ENCODE measurements at regions not wholly inside any gene's neighbourhood (a gene's known extent, or its start where the extent isn't known, plus 50 kb on each side); places are given as distances from the start of the nearest gene placed in this dataset.

DNA sequence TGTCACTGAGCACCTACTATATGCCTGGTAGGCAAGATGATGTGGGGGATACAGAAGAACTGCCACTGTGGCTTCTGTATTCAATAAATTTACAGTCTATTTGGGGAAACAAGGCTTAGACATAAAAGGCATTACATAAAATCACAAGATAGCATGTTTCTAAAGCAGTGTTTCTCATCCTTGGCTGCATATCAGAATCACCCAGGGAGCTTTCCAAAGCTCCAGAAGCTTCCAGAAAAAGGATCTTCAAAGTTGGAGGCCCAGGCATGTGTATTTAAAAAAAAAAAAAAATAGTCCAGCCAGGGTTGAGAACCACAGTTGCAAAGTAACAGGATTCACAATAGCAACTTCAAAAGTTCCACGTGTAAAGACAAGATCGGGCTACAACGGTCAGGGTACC lies 112.4 kb upstream of the SPACA1 start:
- H3K4me1 Mint-ChIP-seq (ENCODE audit: low read depth, unreplicated experiment) = no peaks in the 10 kb centered on the region
- no peak overlapping the region for H3K27ac Mint-ChIP-seq (ENCODE audit: unreplicated experiment)
- no TSS peak for BruUV-seq (replicated peaks)
- CTCF ChIA-PET = no interaction called here
- intact Hi-C loops (cut with micrococcal nuclease; ENCODE audit: unreplicated experiment) = no loop called here
- H3K36me3 Mint-ChIP-seq (ENCODE audit: insufficient read depth, unreplicated experiment) = peaks cover 3% of the 10 kb centered on the region
- TF ChIP-seq, protein P1, sequence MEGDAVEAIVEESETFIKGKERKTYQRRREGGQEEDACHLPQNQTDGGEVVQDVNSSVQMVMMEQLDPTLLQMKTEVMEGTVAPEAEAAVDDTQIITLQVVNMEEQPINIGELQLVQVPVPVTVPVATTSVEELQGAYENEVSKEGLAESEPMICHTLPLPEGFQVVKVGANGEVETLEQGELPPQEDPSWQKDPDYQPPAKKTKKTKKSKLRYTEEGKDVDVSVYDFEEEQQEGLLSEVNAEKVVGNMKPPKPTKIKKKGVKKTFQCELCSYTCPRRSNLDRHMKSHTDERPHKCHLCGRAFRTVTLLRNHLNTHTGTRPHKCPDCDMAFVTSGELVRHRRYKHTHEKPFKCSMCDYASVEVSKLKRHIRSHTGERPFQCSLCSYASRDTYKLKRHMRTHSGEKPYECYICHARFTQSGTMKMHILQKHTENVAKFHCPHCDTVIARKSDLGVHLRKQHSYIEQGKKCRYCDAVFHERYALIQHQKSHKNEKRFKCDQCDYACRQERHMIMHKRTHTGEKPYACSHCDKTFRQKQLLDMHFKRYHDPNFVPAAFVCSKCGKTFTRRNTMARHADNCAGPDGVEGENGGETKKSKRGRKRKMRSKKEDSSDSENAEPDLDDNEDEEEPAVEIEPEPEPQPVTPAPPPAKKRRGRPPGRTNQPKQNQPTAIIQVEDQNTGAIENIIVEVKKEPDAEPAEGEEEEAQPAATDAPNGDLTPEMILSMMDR (IDR thresholded peaks at IDR 0.05; ENCODE audit: unreplicated experiment) = no peak
- no peaks in the 10 kb centered on the region for H3K9me3 Mint-ChIP-seq (ENCODE audit: low read depth, unreplicated experiment)
- no peaks in the 10 kb centered on the region for H3K27me3 Mint-ChIP-seq (ENCODE audit: unreplicated experiment)
- no peak overlapping the region for H3K4me3 Mint-ChIP-seq (ENCODE audit: low read depth, unreplicated experiment)
- DNase-seq = no peak

DNA sequence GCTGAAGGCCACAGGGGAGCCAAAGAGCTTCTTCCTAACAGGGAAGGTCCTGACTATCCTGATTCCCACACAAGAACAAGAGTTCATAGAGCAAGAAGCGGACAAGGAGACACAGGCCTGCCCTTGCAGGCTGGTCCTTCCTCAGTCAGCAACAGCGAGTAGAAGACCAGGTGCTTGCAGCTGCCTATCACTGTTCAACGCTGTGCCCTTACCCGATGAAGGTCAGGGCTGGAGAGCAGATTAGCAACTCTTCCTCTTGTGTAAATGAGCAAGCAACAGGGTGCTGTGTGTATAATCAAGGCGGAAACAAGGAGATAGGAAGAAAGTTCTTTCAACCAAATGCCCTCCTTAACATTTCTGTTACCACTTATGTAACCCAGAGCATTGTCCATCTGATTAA lies 115.3 kb upstream of the SPACA1 start:
- Mint-ChIP-seq H3K27me3 (ENCODE audit: unreplicated experiment) (no peaks in the 10 kb centered on the region), H3K4me1 (ENCODE audit: low read depth, unreplicated experiment) (peaks cover 12% of the 10 kb centered on the region), H3K9me3 (ENCODE audit: low read depth, unreplicated experiment) (no peaks in the 10 kb centered on the region), H3K4me3 (ENCODE audit: low read depth, unreplicated experiment) (no peak overlapping the region), H3K36me3 (ENCODE audit: insufficient read depth, unreplicated experiment) (peaks cover 9% of the 10 kb centered on the region), H3K27ac (ENCODE audit: unreplicated experiment) (no peak overlapping the region)
- TF ChIP-seq, protein P1 (IDR thresholded peaks at IDR 0.05; ENCODE audit: unreplicated experiment) = no peak
- no TSS peak for BruUV-seq (replicated peaks)
- intact Hi-C loops (cut with micrococcal nuclease; ENCODE audit: unreplicated experiment) = no loop called here
- DNase-seq = no peak
- CTCF ChIA-PET = interaction anchor here (0.6 kb wide), 1 partner anchor 1074 kb away, joined by 4 read pairs; no protein-coding TSS in a partner anchor

DNA sequence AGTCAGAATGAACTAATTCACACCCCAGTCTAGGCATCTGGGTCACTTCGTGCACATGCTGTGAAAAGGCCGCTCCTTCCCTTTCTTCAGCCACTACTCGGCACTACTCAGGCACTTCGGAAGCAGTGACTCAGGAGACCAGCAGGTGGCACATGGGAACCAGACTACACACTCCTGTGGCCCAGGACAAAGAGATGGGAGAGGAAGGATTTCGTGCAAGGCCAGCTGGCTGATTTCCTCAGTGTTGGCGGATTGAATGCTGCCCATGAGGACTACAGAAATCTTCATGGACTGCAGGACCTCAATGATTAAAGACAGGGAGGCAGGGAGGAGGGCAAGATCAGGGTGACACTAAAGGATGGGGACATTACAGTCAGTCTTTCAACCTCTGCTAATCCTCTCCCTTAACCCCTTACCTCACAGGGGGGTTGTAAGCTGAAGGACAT lies 117.8 kb upstream of the SPACA1 start:
- Mint-ChIP-seq H3K4me3 (ENCODE audit: low read depth, unreplicated experiment) (no peak overlapping the region), H3K27me3 (ENCODE audit: unreplicated experiment) (no peaks in the 10 kb centered on the region), H3K4me1 (ENCODE audit: low read depth, unreplicated experiment) (peaks cover 22% of the 10 kb centered on the region), H3K9me3 (ENCODE audit: low read depth, unreplicated experiment) (no peaks in the 10 kb centered on the region), H3K27ac (ENCODE audit: unreplicated experiment) (no peak overlapping the region), H3K36me3 (ENCODE audit: insufficient read depth, unreplicated experiment) (peaks cover 9% of the 10 kb centered on the region)
- no TSS peak for BruUV-seq (replicated peaks)
- peak; percentile 84 for DNase-seq
- CTCF ChIA-PET = interaction anchor here (0.6 to 1.3 kb wide), 4 partner anchors 14 to 563 kb away, joined by 3 to 10 read pairs (median 4); no protein-coding TSS in a partner anchor
- TF ChIP-seq, protein P1 (IDR thresholded peaks at IDR 0.05; ENCODE audit: unreplicated experiment) = peak; percentile 52
- intact Hi-C loops (cut with micrococcal nuclease; ENCODE audit: unreplicated experiment) = loop anchor here (1.0 to 5.0 kb wide), 7 partner anchors 77 to 941 kb away; no protein-coding TSS in a partner anchor

DNA sequence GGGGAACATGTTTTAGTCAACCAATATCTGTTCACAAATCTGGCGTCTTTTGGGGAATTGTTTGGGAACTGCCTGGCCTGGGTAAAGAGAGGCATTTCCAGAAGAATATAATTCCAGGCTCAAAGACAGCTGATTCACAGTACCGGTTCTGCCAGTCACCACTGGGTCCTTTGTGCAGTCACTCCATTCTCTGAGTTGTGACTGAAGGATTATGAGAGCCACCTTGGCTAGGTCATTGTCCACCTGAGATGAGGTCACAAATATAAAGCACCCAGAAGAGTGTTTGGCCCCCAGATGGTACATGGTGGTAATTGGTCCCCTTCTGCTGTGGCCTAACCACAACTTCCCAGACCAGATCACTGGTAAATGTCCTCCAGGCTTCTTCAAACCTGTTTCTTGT lies 121.0 kb upstream of the SPACA1 start:
- Mint-ChIP-seq H3K27ac (ENCODE audit: unreplicated experiment) (no peak overlapping the region), H3K9me3 (ENCODE audit: low read depth, unreplicated experiment) (no peaks in the 10 kb centered on the region), H3K27me3 (ENCODE audit: unreplicated experiment) (no peaks in the 10 kb centered on the region), H3K36me3 (ENCODE audit: insufficient read depth, unreplicated experiment) (peaks cover 6% of the 10 kb centered on the region), H3K4me3 (ENCODE audit: low read depth, unreplicated experiment) (no peak overlapping the region), H3K4me1 (ENCODE audit: low read depth, unreplicated experiment) (peaks cover 22% of the 10 kb centered on the region)
- intact Hi-C loops (cut with micrococcal nuclease; ENCODE audit: unreplicated experiment) = loop anchor here (5.0 kb wide), 2 partner anchors 81 to 856 kb away; no protein-coding TSS in a partner anchor
- BruUV-seq (replicated peaks) = no TSS peak
- peak; percentile 2 for DNase-seq
- TF ChIP-seq, protein P1 (IDR thresholded peaks at IDR 0.05; ENCODE audit: unreplicated experiment) = no peak
- CTCF ChIA-PET = no interaction called here
